ENCODE measurements at regions not wholly inside any gene's neighbourhood (a gene's known extent, or its start where the extent isn't known, plus 50 kb on each side); places are given as distances from the start of the nearest gene placed in this dataset.

DNA sequence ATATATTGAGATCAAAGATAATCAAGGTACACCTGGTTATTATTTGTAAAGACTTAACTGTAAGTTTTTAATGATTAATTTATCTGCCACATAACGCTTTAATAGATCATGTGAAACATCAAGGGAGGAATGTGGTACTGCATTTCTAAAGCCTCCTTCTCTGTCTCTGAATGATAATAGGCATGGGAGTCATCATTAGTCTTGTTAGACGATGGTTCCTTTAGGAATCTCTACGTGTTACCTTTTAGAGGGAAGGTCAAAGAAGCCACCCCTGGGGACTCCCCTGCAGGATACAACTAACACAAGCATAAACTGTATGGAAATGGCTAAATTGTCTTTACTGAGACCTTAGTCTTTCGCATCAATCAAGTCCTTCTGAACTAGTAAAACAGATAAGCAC is 173.6 kb upstream of the MCHR2 start:
- TF ChIP-seq, protein P1, sequence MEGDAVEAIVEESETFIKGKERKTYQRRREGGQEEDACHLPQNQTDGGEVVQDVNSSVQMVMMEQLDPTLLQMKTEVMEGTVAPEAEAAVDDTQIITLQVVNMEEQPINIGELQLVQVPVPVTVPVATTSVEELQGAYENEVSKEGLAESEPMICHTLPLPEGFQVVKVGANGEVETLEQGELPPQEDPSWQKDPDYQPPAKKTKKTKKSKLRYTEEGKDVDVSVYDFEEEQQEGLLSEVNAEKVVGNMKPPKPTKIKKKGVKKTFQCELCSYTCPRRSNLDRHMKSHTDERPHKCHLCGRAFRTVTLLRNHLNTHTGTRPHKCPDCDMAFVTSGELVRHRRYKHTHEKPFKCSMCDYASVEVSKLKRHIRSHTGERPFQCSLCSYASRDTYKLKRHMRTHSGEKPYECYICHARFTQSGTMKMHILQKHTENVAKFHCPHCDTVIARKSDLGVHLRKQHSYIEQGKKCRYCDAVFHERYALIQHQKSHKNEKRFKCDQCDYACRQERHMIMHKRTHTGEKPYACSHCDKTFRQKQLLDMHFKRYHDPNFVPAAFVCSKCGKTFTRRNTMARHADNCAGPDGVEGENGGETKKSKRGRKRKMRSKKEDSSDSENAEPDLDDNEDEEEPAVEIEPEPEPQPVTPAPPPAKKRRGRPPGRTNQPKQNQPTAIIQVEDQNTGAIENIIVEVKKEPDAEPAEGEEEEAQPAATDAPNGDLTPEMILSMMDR (IDR thresholded peaks at IDR 0.05): no peak
- no peak for TF ChIP-seq POLR2A (IDR thresholded peaks at IDR 0.05)

All from ovary (tissue), 3 donors.